Adipocyte (in vitro differentiated cells): ENCODE measurements at regions not wholly inside any gene's neighbourhood (a gene's known extent, or its start where the extent isn't known, plus 50 kb on each side); places are given as distances from the start of the nearest gene placed in this dataset.

ENCODE experiments used
- DNase-seq: peaks from one replicate; pipeline ENCODE4 v3.0.0-alpha.2; 2015; ENCODE audit warnings: low read depth
- H3K27me3 ChIP-seq: replicated peaks from 2 replicates; pipeline ENCODE4 v1.7.0; 2013; ENCODE audit warnings: mild to moderate bottlenecking, low read length, moderate library complexity; ENCODE audit not compliant: control insufficient read depth, insufficient read depth
- H3K36me3 ChIP-seq: 2 replicates; pipeline ENCODE4 v1.7.0; 2013; ENCODE audit warnings: low read length, mild to moderate bottlenecking, moderate library complexity; ENCODE audit not compliant: control insufficient read depth, insufficient read depth, severe bottlenecking
- H3K4me1 ChIP-seq: 2 replicates; pipeline ENCODE4 v1.7.0; 2013; ENCODE audit warnings: mild to moderate bottlenecking, low read length, moderate library complexity; ENCODE audit not compliant: control insufficient read depth, insufficient read depth
- H3K4me3 ChIP-seq: 2 replicates; pipeline ENCODE4 v1.7.0; 2013; ENCODE audit warnings: mild to moderate bottlenecking, low read length, moderate library complexity
- H3K9ac ChIP-seq: 2 replicates; pipeline ENCODE4 v1.7.0; 2013; ENCODE audit warnings: mild to moderate bottlenecking, low read length, moderate library complexity
- H3K9me3 ChIP-seq: 2 replicates; pipeline ENCODE4 v1.7.0; 2013; ENCODE audit warnings: mild to moderate bottlenecking, low read length, moderate library complexity; ENCODE audit not compliant: control insufficient read depth

GRCh38 chr15:38650384-38650783, 85.8 kb upstream of the RASGRP1 start:
- H3K9ac ChIP-seq = no peak overlapping the region
- H3K9me3 ChIP-seq = peaks cover 4% of the 10 kb centered on the region
- no peak overlapping the region for H3K4me3 ChIP-seq
- H3K4me1 ChIP-seq = no peaks in the 10 kb centered on the region
- H3K36me3 ChIP-seq = no peaks in the 10 kb centered on the region
- peaks cover 54% of the 10 kb centered on the region for H3K27me3 ChIP-seq
- DNase-seq = no peak

- Histone ChIP-seq H3K9me3 (peaks cover 4% of the 10 kb centered on the region), H3K36me3 (no peaks in the 10 kb centered on the region), H3K27me3 (peaks cover 59% of the 10 kb centered on the region), H3K9ac (no peak overlapping the region), H3K4me3 (no peak overlapping the region), H3K4me1 (no peaks in the 10 kb centered on the region)
- DNase-seq = no peak
Observed at GRCh38 chr15:38650936-38651327, 86.3 kb upstream of the RASGRP1 start.

- Histone ChIP-seq H3K9ac (no peak overlapping the region), H3K4me3 (no peak overlapping the region), H3K27me3 (peaks cover 60% of the 10 kb centered on the region), H3K4me1 (no peaks in the 10 kb centered on the region), H3K36me3 (no peaks in the 10 kb centered on the region), H3K9me3 (peaks cover 4% of the 10 kb centered on the region)
- DNase-seq = no peak
Observed at GRCh38 chr15:38651328-38652038, 86.9 kb upstream of the RASGRP1 start.

GRCh38 chr15:38652183-38652794, 87.7 kb upstream of the RASGRP1 start:
- DNase-seq = no peak
- peaks cover 4% of the 10 kb centered on the region for H3K9me3 ChIP-seq
- no peaks in the 10 kb centered on the region for H3K4me1 ChIP-seq
- H3K9ac ChIP-seq = no peak overlapping the region
- H3K27me3 ChIP-seq = peaks cover 56% of the 10 kb centered on the region
- no peaks in the 10 kb centered on the region for H3K36me3 ChIP-seq
- H3K4me3 ChIP-seq = no peak overlapping the region

GRCh38 chr15:38652998-38653397, 88.4 kb upstream of the RASGRP1 start:
- peaks cover 54% of the 10 kb centered on the region for H3K27me3 ChIP-seq
- H3K36me3 ChIP-seq = no peaks in the 10 kb centered on the region
- no peak for DNase-seq
- H3K4me3 ChIP-seq = no peak overlapping the region
- H3K9ac ChIP-seq = no peak overlapping the region
- no peaks in the 10 kb centered on the region for H3K4me1 ChIP-seq
- H3K9me3 ChIP-seq = peaks cover 4% of the 10 kb centered on the region

- DNase-seq = no peak
- Histone ChIP-seq H3K4me1 (no peaks in the 10 kb centered on the region), H3K9ac (no peak overlapping the region), H3K9me3 (no peaks in the 10 kb centered on the region), H3K36me3 (no peaks in the 10 kb centered on the region), H3K4me3 (no peak overlapping the region), H3K27me3 (peaks cover 18% of the 10 kb centered on the region)
Observed at GRCh38 chr15:38658431-38658830, 93.8 kb upstream of the RASGRP1 start.

- Histone ChIP-seq H3K4me3 (no peak overlapping the region), H3K4me1 (no peaks in the 10 kb centered on the region), H3K9ac (no peak overlapping the region), H3K36me3 (no peaks in the 10 kb centered on the region), H3K9me3 (no peaks in the 10 kb centered on the region), H3K27me3 (peaks cover 18% of the 10 kb centered on the region)
- DNase-seq = no peak
Observed at GRCh38 chr15:38660738-38661137, 96.1 kb upstream of the RASGRP1 start.

- DNase-seq = no peak
- no peak overlapping the region for H3K9ac ChIP-seq
- no peak overlapping the region for H3K4me3 ChIP-seq
- H3K27me3 ChIP-seq = peaks cover 17% of the 10 kb centered on the region
- H3K4me1 ChIP-seq = no peaks in the 10 kb centered on the region
- no peaks in the 10 kb centered on the region for H3K9me3 ChIP-seq
- no peaks in the 10 kb centered on the region for H3K36me3 ChIP-seq
Observed at GRCh38 chr15:38662033-38662802, 97.6 kb upstream of the RASGRP1 start.

GRCh38 chr15:38662805-38663204, 98.2 kb upstream of the RASGRP1 start:
- no peaks in the 10 kb centered on the region for H3K9me3 ChIP-seq
- DNase-seq = no peak
- peaks cover 21% of the 10 kb centered on the region for H3K27me3 ChIP-seq

GRCh38 chr15:38665586-38666305, 101.1 kb upstream of the RASGRP1 start:
- Histone ChIP-seq H3K4me1 (no peaks in the 10 kb centered on the region), H3K4me3 (no peak overlapping the region), H3K9me3 (no peaks in the 10 kb centered on the region), H3K36me3 (no peaks in the 10 kb centered on the region), H3K27me3 (peaks cover 25% of the 10 kb centered on the region), H3K9ac (no peak overlapping the region)
- no peak for DNase-seq

More at GRCh38 chr15:38662805-38663204, 98.2 kb upstream of the RASGRP1 start:
- H3K4me3 ChIP-seq = no peak overlapping the region
- no peaks in the 10 kb centered on the region for H3K4me1 ChIP-seq
- H3K36me3 ChIP-seq = no peaks in the 10 kb centered on the region
- no peak overlapping the region for H3K9ac ChIP-seq
